ENCODE measurements at regions not wholly inside any gene's neighbourhood (a gene's known extent, or its start where the extent isn't known, plus 50 kb on each side); places are given as distances from the start of the nearest gene placed in this dataset.
"Not testable (repeated sequence)": the region's sequence is repeated elsewhere in the genome, so short reads cannot be mapped to it uniquely, and the experiment has no call there.

DNA sequence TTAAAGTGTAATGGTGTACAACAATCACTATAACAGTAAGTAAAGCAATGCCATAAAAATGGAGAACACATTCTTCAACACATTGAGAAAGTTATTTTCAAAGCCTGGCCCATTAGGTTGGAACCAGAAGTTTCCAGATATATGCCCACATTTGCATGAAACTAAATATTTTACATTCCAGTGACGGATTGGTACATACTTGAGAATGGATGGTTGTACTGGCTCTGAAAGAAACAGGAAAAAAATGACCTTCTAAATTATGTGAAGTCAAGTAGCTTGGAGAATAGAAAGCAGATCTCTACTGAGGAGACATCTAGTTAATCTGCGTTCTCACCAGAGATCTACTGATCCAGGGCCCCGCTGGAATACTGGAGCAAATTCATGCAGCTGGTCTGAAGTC, 1037.0 kb downstream of the NR2F1-AS1 start:
- DNase-seq, result no peak

GRCh38 chr5:92543201-92543600, 1037.8 kb downstream of the NR2F1-AS1 start:
- no peak for DNase-seq

DNA sequence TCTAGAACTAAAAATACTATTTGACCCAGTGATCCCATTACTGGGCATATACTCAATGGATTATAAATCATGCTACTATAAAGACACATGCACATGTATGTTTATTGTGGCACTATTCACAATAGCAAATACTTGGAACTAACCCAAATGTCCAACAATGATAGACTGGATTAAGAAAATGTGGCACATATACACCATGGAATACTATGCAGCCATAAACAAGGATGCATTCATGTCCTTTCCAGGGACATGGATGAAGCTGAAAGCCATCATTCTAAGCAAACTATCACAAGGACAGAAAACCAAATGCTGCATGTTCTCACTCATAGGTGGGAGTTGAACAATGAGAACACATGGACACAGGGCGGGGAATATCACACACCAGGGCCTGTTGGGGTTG, 1039.0 kb downstream of the NR2F1-AS1 start:
- DNase-seq, result not testable (repeated sequence)

- no peak for DNase-seq
Measured at GRCh38 chr5:92527311-92528078, 1053.5 kb downstream of the NR2F1-AS1 start.

DNA sequence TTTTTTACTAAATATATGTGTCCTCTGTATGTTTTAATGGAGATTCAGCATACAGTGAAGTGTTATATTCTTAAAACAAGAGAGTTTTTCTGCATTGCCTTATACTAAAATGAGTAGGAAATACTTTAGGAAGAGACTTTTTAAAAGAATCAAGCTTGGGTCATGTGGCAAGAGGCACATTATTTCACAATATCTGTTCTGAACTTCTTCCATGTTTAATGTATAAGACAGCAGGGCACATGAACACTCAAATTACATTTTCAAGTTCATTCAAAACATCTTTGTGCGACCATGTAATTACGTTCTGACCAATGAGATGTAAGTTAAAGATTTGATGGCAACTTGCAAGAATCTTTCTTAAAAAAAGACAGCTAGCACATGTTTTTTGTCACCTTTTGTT, 1055.9 kb downstream of the NR2F1-AS1 start:
- DNase-seq, result no peak

DNA sequence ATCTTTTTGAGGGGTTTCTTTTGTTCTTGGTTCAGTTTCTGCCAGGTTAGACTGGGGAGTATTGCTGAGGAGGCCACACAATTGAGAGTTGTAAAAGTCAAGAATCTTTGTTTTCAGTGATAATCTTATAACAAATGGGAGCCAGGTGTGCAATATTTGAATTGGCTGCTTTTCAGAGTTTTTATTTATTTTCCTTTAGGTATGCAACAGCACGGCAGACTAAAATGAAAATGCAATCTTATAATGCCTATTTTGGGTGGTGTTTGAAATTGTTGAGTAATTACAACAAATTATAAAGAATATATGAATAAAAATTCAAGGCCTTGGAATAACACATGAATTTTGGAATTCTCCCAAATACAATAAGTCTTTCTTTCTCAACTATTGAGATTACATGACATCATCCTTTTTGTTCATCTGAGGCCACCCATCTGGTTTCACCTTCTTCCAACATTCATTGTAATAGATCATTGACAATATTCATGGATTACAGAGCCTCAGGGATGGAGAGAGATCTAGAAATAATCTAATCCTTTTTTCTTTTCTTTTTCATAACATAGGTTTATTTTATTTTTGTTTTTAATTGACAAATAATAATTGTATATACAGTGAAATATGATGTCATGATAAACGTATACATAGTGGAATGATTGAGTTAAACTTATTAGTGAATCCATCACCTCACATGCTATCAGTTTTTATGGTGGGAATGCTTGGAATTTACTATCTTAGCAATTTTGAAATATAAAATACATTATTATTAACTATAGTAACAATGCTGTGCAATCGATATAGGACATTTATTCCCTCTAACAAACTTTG, 1061.0 kb downstream of the NR2F1-AS1 start:
- DNase-seq, result no peak

DNA sequence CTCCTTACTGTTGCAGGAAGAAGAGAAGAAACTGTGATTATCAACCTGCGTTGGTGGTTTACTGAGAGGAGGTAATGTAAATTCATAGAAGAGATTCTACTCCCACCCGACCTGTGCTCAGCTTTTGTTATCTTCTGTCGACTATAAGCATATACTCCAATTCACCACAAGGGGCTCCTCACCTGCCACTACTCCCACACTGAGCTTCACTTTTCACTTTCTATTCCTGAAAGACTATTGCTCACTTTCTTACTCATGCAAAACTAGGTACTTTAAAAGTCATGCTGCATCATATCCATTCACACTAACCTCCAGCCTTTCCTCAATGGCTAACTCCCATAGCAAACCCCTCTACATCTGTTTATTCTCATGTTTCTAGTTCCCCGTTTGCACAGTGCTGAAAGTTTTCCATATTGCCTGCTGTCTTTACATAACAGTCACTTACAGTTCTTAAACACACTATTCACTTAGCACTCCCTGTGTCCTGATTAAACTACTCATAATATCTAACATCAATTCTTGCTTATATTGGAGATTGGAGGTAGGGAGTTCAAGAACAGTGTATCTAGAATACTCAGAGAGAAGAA, 1062.6 kb downstream of the NR2F1-AS1 start:
- no peak for DNase-seq

DNA sequence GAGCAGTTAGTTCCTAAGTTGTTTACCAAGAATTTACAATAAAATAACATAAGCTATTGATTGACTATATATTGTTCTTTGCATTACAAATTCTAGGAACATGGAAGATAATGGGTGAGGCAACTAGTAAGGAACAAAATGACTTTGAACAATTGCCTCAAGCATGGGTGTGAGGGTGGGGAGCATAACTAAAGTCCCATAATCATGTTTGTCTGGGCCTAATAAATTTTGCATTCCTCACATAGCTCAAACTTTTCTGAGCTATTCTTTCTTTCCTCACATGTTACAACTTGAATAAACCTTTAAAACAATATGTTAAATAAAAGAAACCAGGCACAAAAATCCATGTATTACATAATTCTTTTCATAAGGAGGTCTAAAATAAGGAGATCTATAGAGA, 1066.1 kb downstream of the NR2F1-AS1 start:
- DNase-seq, result no peak

- DNase-seq, result no peak
Measured at GRCh38 chr5:92513067-92513466, 1068.0 kb downstream of the NR2F1-AS1 start.

DNA sequence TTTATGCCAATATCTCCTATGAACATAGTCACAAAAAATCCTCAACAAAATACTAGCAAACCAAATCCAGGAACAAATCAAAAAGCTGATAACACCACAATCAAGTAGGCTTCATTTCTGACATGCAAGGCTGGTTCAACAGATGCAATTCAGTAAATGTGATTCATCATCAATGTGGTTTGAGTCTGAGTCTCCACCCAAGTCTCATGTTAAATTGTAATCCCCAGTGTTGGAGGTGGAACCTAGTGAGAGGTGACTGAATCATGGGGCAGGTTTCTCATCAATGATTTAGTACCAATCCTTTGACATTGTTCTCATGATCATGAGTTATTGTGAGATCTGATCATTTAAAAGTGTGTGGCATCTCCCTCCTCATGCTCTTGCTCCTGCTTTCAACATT, 1072.7 kb downstream of the NR2F1-AS1 start:
- DNase-seq, result no peak

- no peak for DNase-seq
Measured at GRCh38 chr5:92505925-92506324, 1075.1 kb downstream of the NR2F1-AS1 start.

DNA sequence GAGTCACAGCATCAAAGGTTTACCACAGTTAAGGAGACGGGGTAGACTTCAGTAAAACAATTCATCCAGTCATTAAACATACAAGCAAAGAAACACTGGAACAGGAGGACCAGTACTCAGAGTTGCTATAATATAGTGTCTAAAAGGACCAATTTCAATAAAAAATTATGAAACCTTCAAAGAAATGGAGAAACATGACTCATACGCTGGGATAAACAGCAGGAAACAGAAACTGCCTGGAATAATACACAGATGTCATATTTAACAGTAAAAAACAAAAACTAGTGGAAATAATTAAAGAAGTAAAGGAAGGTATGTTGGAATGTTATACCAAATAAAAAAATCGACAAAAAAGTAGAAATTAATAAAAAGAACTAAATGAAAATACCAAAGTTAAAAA, 1075.9 kb downstream of the NR2F1-AS1 start:
- DNase-seq, result no peak

GRCh38 chr5:92504346-92504745, 1076.7 kb downstream of the NR2F1-AS1 start:
- DNase-seq, result no peak

GRCh38 chr5:92500752-92501151, 1080.3 kb downstream of the NR2F1-AS1 start:
- no peak for DNase-seq

GRCh38 chr5:92496545-92496944, 1084.5 kb downstream of the NR2F1-AS1 start:
- DNase-seq, result no peak

- no peak for DNase-seq
Measured at GRCh38 chr5:92494508-92494907, 1086.5 kb downstream of the NR2F1-AS1 start.

DNA sequence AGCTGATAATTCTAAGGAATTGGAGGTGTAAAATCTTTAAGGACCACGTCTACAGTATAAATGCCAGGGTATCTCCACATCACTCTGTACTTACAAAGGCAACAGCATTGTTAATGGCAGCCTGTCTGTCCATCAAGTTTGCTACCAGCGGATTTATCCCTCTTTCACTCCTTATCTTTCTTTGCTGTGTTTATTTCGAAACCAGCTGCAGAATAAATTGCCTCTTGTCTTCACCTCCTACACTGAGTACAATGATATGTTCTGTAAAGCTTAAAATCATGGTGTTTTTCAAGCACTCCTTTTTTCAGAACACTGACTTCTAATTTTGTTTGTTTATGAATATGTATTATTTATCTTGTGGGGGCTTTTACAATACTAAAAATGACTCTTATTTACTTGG, 1088.1 kb downstream of the NR2F1-AS1 start:
- DNase-seq, result no peak

DNA sequence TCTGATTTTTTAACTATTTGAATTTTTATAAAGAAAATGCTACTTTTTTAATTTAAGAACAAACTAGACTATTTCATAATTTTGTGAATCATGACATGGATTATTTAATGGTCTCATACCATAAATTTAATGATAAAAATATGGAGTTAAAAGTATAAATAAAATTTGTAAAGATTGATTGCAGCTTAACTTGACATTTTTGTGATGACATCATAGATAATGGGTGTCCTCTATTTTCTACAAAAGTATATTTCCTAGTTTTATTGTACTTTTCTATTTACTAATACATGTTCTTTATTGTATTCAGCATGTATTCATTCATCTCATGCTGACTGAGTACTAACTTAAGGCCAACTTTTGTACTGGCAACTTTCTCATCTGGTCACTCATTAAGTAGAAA, 1096.5 kb downstream of the NR2F1-AS1 start:
- DNase-seq, result no peak

DNA sequence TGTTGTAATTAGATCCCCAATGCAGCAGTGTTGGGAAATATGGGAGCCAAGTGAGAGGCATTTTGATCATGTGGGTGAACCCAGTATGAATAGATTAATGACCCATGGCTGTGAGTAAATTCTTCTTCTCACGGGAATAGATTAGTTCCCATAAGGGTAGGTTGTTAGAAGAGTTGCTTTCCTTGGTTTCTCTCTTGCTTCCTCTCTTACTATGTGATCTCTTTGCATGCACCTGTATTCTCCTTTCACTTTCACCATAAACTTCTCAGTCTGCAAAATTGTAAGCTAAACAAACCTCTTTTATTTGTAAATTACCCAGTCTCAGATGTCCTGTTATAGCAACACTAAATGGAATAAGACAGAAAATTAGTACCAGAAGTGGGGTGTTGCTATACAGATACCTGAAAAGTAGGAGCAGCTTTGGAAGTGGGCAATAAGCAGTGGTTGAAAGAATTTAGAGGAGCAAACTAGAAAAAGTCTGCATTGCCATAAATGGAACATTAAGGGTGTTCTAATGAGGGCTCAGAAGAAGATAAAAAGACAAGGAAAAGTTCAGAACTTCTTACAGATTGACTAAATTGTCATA, 1090.0 kb upstream of the ARRDC3 start:
- DNase-seq, result no peak

DNA sequence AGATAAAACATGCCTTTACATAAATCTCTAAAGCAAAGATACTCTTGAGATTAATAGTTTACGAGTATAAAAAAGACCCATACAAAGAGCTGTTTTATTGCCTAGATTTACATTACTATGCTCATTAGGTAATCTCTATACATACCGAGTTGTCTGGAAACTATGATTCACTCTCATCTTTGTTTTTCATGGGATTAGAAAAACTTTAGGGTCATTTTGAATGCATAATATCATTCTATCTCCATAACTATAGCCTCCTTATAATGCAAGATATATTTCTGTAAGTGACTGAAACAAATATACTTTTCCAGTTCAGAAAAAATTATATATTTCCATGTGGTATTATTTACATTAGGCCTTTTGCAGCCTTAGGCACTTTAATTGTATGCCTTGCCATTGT, 1088.7 kb upstream of the ARRDC3 start:
- no peak for DNase-seq

GRCh38 chr5:92470770-92471169, 1087.7 kb upstream of the ARRDC3 start:
- no peak for DNase-seq

DNA sequence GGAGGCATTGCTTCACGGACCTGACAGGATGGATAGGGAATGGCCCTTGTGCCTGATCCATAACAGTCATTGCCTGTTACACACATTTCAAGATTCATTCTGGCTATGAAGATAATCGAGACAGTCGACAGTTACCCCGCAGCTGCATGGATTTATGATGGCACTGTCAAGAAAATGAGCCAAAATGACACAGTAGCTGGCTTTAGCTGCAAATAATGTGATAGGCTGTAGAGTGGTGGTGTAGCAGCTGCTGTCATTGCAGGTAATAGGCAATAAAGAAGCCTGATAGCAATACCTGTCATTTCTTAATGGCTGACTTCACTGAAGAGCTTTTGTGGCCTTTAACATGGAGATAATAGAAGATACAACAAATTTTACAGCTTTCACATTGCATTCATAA, 1085.2 kb upstream of the ARRDC3 start:
- no peak for DNase-seq

DNA sequence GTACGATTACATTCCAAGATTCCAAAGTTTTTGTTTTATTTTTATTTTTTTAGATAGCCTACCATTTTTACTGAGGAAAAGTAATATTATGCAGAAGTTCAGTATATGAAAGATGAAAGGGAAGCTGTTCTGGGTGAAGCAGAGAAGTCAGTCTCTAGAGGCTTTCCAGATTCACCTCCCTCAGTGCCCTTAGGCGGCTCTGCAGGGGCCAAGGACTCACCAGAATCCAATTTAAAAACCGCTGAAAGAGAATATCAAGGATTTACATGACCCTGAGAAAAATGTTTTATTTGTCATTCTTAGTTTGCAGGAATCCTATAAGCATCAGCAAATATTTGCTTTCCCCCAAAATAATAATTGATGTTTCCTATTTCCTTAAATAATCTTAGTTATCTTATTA, 1084.6 kb upstream of the ARRDC3 start:
- no peak for DNase-seq

DNA sequence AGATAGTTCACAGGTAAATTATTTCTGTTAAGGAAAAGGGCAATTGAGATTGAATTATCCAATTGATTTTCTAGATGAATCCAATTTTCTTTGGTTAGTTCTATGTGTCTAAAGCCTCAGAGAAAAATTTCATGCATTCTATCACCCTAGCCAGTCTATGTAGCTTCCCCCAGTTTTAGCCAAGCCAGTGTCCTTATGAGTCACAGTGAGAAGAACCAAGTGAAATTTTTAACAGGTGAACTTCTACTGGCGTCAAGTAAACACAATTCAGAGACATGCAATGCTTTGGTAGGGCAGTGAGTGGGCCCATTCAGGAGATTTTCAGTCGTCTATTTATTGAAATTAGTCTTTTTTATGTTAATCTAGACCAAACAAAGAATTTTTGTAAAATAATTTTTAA, 1077.4 kb upstream of the ARRDC3 start:
- no peak for DNase-seq

Measured in activated effector memory CD4-positive, alpha-beta T cell treated with anti-CD3 and anti-CD28 coated beads, Interleukin-2, amount 50 U/mL, for 16 hours (primary cell).